Lower lobe of right lung (tissue), 2 donors: ENCODE measurements at regions not wholly inside any gene's neighbourhood (a gene's known extent, or its start where the extent isn't known, plus 50 kb on each side); places are given as distances from the start of the nearest gene placed in this dataset.

Source experiments
- ATAC-seq, 2 donors: fragments of 200-7000 bp; cut with Tn5 transposase; one replicate each; pipeline ENCODE4 v1.9.1; 2020 to 2022; ENCODE audit warnings: mild to moderate bottlenecking in 2 of 2, moderate library complexity in 2 of 2
- DNase-seq: peaks from one replicate; pipeline ENCODE4 v3.0.0-alpha.2; 2020
- H3K27ac ChIP-seq: fragments of 200-600 bp; one replicate; pipeline ENCODE4 v1.8.0; 2022
- H3K27me3 ChIP-seq: fragments of 200-600 bp; one replicate; pipeline ENCODE4 v1.8.0; 2022; ENCODE audit warnings: low read depth
- H3K36me3 ChIP-seq: fragments of 200-600 bp; one replicate; pipeline ENCODE4 v1.8.0; 2022; ENCODE audit warnings: mild to moderate bottlenecking
- H3K4me1 ChIP-seq: fragments of 200-600 bp; one replicate; pipeline ENCODE4 v1.8.0; 2022
- H3K4me3 ChIP-seq: fragments of 200-600 bp; one replicate; pipeline ENCODE4 v1.8.0; 2022; ENCODE audit warnings: mild to moderate bottlenecking
- H3K9me3 ChIP-seq: fragments of 200-600 bp; one replicate; pipeline ENCODE4 v1.8.0; 2022
- CTCF ChIP-seq: fragments of 200-600 bp; IDR thresholded peaks from one replicate; pipeline ENCODE4 v1.8.0; 2022; ENCODE audit warnings: antibody characterized with exemption, mild to moderate bottlenecking
- intact Hi-C: fragments of 100-400 bp; cut with DNase I; formaldehyde crosslinking; loops from one replicate; pipeline ENCODE4 v1.11.0; 2022
- donor health status: DM: no; HTN: yes; CAD: no; lungs with severe emphysema.

DNA sequence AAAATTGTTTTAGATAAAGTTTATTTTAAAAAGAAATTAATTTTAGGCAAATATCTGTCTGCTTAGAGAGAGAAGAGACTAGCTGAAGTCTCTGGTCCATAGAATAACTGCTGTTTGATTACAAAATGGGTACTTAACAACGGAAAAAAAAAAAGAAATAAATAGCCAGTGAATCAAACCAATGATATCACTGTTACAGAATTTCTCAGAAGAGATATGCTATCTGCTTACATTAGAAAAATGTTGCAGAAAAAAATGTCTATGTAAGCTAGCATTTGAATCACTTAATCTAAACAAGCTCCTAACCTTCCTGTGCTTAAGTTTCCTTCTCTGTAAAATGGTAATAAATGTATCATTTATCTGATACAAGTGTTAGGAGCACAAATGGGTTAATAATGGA, 189.9 kb downstream of the IL15 start:
- H3K36me3 ChIP-seq: no peaks in the 10 kb centered on the region
- no peaks in the 10 kb centered on the region for H3K4me1 ChIP-seq
- ATAC-seq (no peak), DNase-seq (no peak)
- intact Hi-C loops: no loop called here
- H3K4me3 ChIP-seq: no peak overlapping the region
- no peaks in the 10 kb centered on the region for H3K9me3 ChIP-seq
- H3K27me3 ChIP-seq: no peaks in the 10 kb centered on the region
- H3K27ac ChIP-seq: no peak overlapping the region
- TF ChIP-seq CTCF: no peak

DNA sequence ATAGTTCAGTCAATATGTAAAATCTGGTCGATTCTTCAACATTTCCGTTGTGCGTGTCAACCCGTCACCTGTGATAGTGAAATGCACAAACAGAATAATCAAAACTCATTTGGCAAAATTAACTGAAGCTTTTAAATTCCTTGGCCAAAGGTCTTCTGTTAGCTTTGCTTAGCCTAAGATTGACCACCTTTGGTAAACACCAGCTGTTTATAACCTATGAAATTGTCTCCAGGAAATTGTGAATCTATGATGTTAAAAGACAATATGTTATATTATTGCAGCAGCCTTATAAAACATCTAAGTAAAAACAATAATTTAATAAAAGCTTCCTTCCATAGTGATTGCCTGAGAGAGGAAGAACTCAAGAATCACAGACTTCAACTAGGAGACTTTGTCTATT, 196.8 kb downstream of the IL15 start:
- Histone ChIP-seq H3K27ac (no peak overlapping the region), H3K36me3 (no peaks in the 10 kb centered on the region), H3K9me3 (no peaks in the 10 kb centered on the region), H3K27me3 (no peaks in the 10 kb centered on the region), H3K4me1 (no peaks in the 10 kb centered on the region), H3K4me3 (no peak overlapping the region)
- DNase-seq (no peak), ATAC-seq (no peak)
- intact Hi-C loops: no loop called here
- no peak for TF ChIP-seq CTCF

DNA sequence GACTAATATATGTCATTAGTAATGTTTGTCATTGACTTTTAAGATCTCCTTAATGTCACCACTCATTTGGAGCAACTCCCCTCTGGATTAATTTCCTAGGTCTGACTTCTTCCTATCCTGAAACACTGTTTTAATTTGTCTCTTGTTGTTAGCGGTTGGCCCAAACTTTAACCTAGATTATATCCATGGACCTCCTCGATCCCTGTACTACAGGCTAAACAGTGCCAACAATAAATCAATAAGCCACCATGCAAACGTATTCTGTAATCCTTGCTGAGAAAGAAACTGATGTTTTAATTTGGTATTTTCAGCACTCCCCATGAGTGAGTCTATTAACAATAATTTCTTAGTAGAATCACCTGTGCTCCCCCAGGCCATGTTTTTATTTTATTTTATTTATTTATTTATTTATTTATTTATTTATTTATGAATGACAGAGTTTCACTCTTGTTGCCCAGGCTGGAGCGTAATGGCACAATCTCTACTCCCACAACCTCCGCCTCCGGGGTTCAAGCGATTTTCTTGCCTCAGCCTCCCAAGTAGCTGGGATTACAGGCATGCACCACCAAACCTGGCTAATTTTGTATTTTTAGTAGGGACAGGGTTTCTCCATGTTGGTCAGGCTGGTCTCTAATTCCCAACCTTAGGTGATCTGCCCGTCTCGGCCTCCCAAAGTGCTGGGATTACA, 204.1 kb downstream of the IL15 start:
- no peak for DNase-seq
- H3K9me3 ChIP-seq: no peaks in the 10 kb centered on the region
- TF ChIP-seq CTCF: no peak
- no peak for ATAC-seq
- intact Hi-C loops: no loop called here
- H3K27me3 ChIP-seq: no peaks in the 10 kb centered on the region
- no peaks in the 10 kb centered on the region for H3K4me1 ChIP-seq
- no peaks in the 10 kb centered on the region for H3K36me3 ChIP-seq
- no peak overlapping the region for H3K27ac ChIP-seq
- no peak overlapping the region for H3K4me3 ChIP-seq

GRCh38 chr4:141843136-141843535, 206.8 kb downstream of the IL15 start:
- H3K4me1 ChIP-seq: no peaks in the 10 kb centered on the region
- H3K4me3 ChIP-seq: no peak overlapping the region
- H3K36me3 ChIP-seq: no peaks in the 10 kb centered on the region
- no peak for TF ChIP-seq CTCF
- H3K9me3 ChIP-seq: no peaks in the 10 kb centered on the region
- ATAC-seq (no peak), DNase-seq (no peak)
- no peaks in the 10 kb centered on the region for H3K27me3 ChIP-seq
- H3K27ac ChIP-seq: no peak overlapping the region
- intact Hi-C loops: no loop called here

GRCh38 chr4:141845901-141846300, 209.5 kb downstream of the IL15 start:
- intact Hi-C loops: no loop called here
- ATAC-seq (no peak), DNase-seq (no peak)
- Histone ChIP-seq H3K36me3 (no peaks in the 10 kb centered on the region), H3K4me1 (no peaks in the 10 kb centered on the region), H3K9me3 (no peaks in the 10 kb centered on the region), H3K27me3 (no peaks in the 10 kb centered on the region), H3K4me3 (no peak overlapping the region), H3K27ac (no peak overlapping the region)
- TF ChIP-seq CTCF: no peak

- intact Hi-C loops: no loop called here
- no peak for TF ChIP-seq CTCF
Observed at GRCh38 chr4:141849367-141849766, 213.0 kb downstream of the IL15 start.

More at GRCh38 chr4:141849367-141849766, 213.0 kb downstream of the IL15 start:
- ATAC-seq (no peak), DNase-seq (no peak)
- Histone ChIP-seq H3K36me3 (no peaks in the 10 kb centered on the region), H3K9me3 (no peaks in the 10 kb centered on the region), H3K27ac (no peak overlapping the region), H3K27me3 (no peaks in the 10 kb centered on the region), H3K4me1 (no peaks in the 10 kb centered on the region), H3K4me3 (no peak overlapping the region)
